NB4 (cell line): ENCODE measurements at regions not wholly inside any gene's neighbourhood (a gene's known extent, or its start where the extent isn't known, plus 50 kb on each side); places are given as distances from the start of the nearest gene placed in this dataset.

Source experiments
- CTCF ChIP-seq: IDR thresholded peaks from one replicate; pipeline ENCODE4 v1.5.1; 2012; ENCODE audit warnings: low read depth, low read length
- MAX ChIP-seq: IDR thresholded peaks from 2 replicates; pipeline ENCODE4 v1.6.1; 2011; ENCODE audit warnings: low read depth, low read length
- POLR2A ChIP-seq: IDR thresholded peaks from 2 replicates; pipeline ENCODE4 v1.6.1; 2011; ENCODE audit warnings: mild to moderate bottlenecking; ENCODE audit not compliant: insufficient read length; ENCODE audit errors: extremely low read depth

- no peak for TF ChIP-seq CTCF
- no peak for TF ChIP-seq POLR2A
- no peak for TF ChIP-seq MAX
These were observed 421.9 kb upstream of the KHDRBS2 start for GRCh38 chr6:62707914-62708313.
